WTC11 (cell line): ENCODE measurements at regions not wholly inside any gene's neighbourhood (a gene's known extent, or its start where the extent isn't known, plus 50 kb on each side); places are given as distances from the start of the nearest gene placed in this dataset.

ENCODE experiments used
- ATAC-seq: fragments of 200-7000 bp; cut with Tn5 transposase; 2 replicates; pipeline ENCODE4 v1.10.0; 2021; ENCODE audit warnings: mild to moderate bottlenecking, moderate library complexity
- CTCF ChIA-PET: fragments of 300-600 bp; sonication (Branson Sonifier 250); formaldehyde crosslinking; loops from one replicate; lab custom pipeline; 2021; ENCODE audit warnings: antibody characterized with exemption; lab: Charles Lee
- POLR2A ChIA-PET: fragments of 350-600 bp; sonication (Branson Sonifier 250); formaldehyde crosslinking; loops from one replicate; lab custom pipeline; 2021; ENCODE audit warnings: antibody characterized with exemption; lab: Charles Lee
- DNase-seq: peaks from one replicate; pipeline ENCODE4 v3.0.0; 2021; ENCODE audit warnings: low spot score
- H3K27ac Mint-ChIP-seq: 2 replicates; pipeline ENCODE4 v1.8.0; 2021; ENCODE audit warnings: mixed read lengths
- H3K27me3 Mint-ChIP-seq: 2 replicates; pipeline ENCODE4 v1.8.0; 2021; ENCODE audit warnings: low read depth, mild to moderate bottlenecking, moderate library complexity, mixed read lengths
- H3K36me3 Mint-ChIP-seq: 2 replicates; pipeline ENCODE4 v1.8.0; 2021; ENCODE audit warnings: mixed read lengths
- H3K4me1 Mint-ChIP-seq: 2 replicates; pipeline ENCODE4 v1.8.0; 2022; ENCODE audit warnings: mixed read lengths
- H3K4me3 Mint-ChIP-seq: 2 replicates; pipeline ENCODE4 v1.8.0; 2021; ENCODE audit warnings: mild to moderate bottlenecking, moderate library complexity, mixed read lengths
- H3K9me3 Mint-ChIP-seq: 2 replicates; pipeline ENCODE4 v1.8.0; 2021; ENCODE audit warnings: mixed read lengths
- ATF3 ChIP-seq: sonication (generic); formaldehyde crosslinking; conservative IDR thresholded peaks from 2 replicates; pipeline ENCODE4 v1.8.1; 2022; ENCODE audit warnings: mild to moderate bottlenecking, missing genetic modification reagents
- E2F5 ChIP-seq: sonication (generic); formaldehyde crosslinking; IDR thresholded peaks from 2 replicates; pipeline ENCODE4 v1.8.1; 2022; ENCODE audit warnings: mild to moderate bottlenecking, moderate library complexity, missing genetic modification reagents
- EMX1 ChIP-seq: fragments of 250-450 bp; sonication (Bioruptor Pico); IDR thresholded peaks from 2 replicates; pipeline ENCODE4 v1.8.0; 2021; ENCODE audit warnings: mild to moderate bottlenecking
- ETV6 ChIP-seq: sonication (generic); formaldehyde crosslinking; IDR thresholded peaks from 2 replicates; pipeline ENCODE4 v1.8.1; 2022; ENCODE audit warnings: mild to moderate bottlenecking, missing genetic modification reagents
- FOXJ3 ChIP-seq: sonication (generic); formaldehyde crosslinking; IDR thresholded peaks from 2 replicates; pipeline ENCODE4 v1.9.0; 2021; ENCODE audit warnings: missing genetic modification reagents, mild to moderate bottlenecking, borderline replicate concordance
- IRF1 ChIP-seq: sonication (generic); formaldehyde crosslinking; IDR thresholded peaks from 2 replicates; pipeline ENCODE4 v1.8.0; 2023; ENCODE audit warnings: missing genetic modification reagents
- JAZF1 ChIP-seq: fragments of 250-450 bp; sonication (Bioruptor Pico); IDR thresholded peaks from 2 replicates; pipeline ENCODE4 v1.9.0; 2021; ENCODE audit warnings: moderate library complexity, mild to moderate bottlenecking, inconsistent platforms
- MYBL2 ChIP-seq: sonication (generic); formaldehyde crosslinking; IDR thresholded peaks from 2 replicates; pipeline ENCODE4 v1.8.1; 2023; ENCODE audit warnings: mild to moderate bottlenecking, moderate library complexity, missing genetic modification reagents
- SMAD3 ChIP-seq: sonication (generic); formaldehyde crosslinking; IDR thresholded peaks from 2 replicates; pipeline ENCODE4 v1.8.0; 2022; ENCODE audit warnings: missing genetic modification reagents, mild to moderate bottlenecking, borderline replicate concordance
- SOX15 ChIP-seq: fragments of 250-450 bp; sonication (Bioruptor Pico); IDR thresholded peaks from 2 replicates; pipeline ENCODE4 v1.9.0; 2021; ENCODE audit warnings: mild to moderate bottlenecking
- SP1 ChIP-seq: sonication (generic); formaldehyde crosslinking; conservative IDR thresholded peaks from 2 replicates; pipeline ENCODE4 v1.8.1; 2022; ENCODE audit warnings: missing genetic modification reagents
- ZNF281 ChIP-seq: sonication (generic); formaldehyde crosslinking; IDR thresholded peaks from 2 replicates; pipeline ENCODE4 v1.8.0; 2023; ENCODE audit warnings: mild to moderate bottlenecking, missing genetic modification reagents
- TF ChIP-seq, protein P1 (sequence below): fragments of 250-450 bp; sonication (Bioruptor Pico); IDR thresholded peaks from 2 replicates; pipeline ENCODE4 v1.8.0; 2021; ENCODE audit warnings: mild to moderate bottlenecking
- TF ChIP-seq, protein P2 (sequence below): fragments of 200-600 bp; IDR thresholded peaks from 2 replicates; pipeline ENCODE4 v1.8.0; 2022; ENCODE audit warnings: antibody characterized with exemption
- TF ChIP-seq, protein P3 (sequence below): fragments of 250-450 bp; sonication (Bioruptor Pico); IDR thresholded peaks from 2 replicates; pipeline ENCODE4 v1.9.0; 2021; ENCODE audit warnings: mild to moderate bottlenecking, borderline replicate concordance
- TF ChIP-seq, protein P4 (sequence below): sonication (generic); formaldehyde crosslinking; IDR thresholded peaks from 2 replicates; pipeline ENCODE4 v1.8.1; 2023; ENCODE audit warnings: mild to moderate bottlenecking, missing genetic modification reagents, moderate library complexity
- TF ChIP-seq, protein P5 (sequence below): fragments of 250-450 bp; sonication (Bioruptor Pico); IDR thresholded peaks from 2 replicates; pipeline ENCODE4 v1.9.0; 2021; ENCODE audit warnings: moderate library complexity, mild to moderate bottlenecking, inconsistent platforms, borderline replicate concordance

DNA sequence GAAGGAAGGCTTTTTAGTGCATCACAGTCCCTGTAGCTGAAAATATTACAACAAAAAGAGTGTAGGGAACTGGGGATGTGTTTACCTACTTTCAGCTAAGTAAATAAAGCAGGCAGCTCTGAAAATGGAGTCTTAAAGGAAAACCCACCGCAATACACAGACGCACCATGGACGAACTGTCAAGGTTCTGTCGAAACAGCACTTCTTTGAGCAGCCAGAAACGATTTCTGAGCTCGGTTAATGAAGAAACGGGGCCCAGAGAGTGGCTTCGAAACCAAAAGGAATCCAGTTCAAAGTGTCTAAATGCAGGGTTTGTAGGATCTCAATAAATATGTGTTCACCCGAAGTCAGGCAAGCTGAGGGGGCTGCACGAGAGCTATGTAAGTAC, 275.4 kb upstream of the NEBL start:
- Mint-ChIP-seq H3K27ac (no peak overlapping the region), H3K27me3 (peaks cover 49% of the 10 kb centered on the region), H3K4me1 (peaks cover 33% of the 10 kb centered on the region), H3K9me3 (no peaks in the 10 kb centered on the region), H3K4me3 (peak overlapping the region; percentile 92), H3K36me3 (no peaks in the 10 kb centered on the region)
- DNase-seq (no peak), ATAC-seq (no peak)
- POLR2A ChIA-PET = interaction anchor here (0.9 kb wide), 1 partner anchor 11 kb away, joined by 4 read pairs; no protein-coding TSS in a partner anchor
- TF ChIP-seq ZNF281 (CRISPR knock-in tag) = no peak
- no peak for TF ChIP-seq MYBL2 (CRISPR knock-in tag)
- TF ChIP-seq JAZF1 (CRISPR knock-in tag) = no peak
- TF ChIP-seq FOXJ3 (CRISPR knock-in tag) = no peak
- no peak for TF ChIP-seq ATF3
- TF ChIP-seq SOX15 (CRISPR knock-in tag) = no peak
- no peak for TF ChIP-seq ETV6 (CRISPR knock-in tag)
- TF ChIP-seq IRF1 (CRISPR knock-in tag) = no peak
- TF ChIP-seq, protein P1, sequence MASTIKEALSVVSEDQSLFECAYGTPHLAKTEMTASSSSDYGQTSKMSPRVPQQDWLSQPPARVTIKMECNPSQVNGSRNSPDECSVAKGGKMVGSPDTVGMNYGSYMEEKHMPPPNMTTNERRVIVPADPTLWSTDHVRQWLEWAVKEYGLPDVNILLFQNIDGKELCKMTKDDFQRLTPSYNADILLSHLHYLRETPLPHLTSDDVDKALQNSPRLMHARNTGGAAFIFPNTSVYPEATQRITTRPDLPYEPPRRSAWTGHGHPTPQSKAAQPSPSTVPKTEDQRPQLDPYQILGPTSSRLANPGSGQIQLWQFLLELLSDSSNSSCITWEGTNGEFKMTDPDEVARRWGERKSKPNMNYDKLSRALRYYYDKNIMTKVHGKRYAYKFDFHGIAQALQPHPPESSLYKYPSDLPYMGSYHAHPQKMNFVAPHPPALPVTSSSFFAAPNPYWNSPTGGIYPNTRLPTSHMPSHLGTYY (CRISPR knock-in tag) = no peak
- TF ChIP-seq, protein P2, sequence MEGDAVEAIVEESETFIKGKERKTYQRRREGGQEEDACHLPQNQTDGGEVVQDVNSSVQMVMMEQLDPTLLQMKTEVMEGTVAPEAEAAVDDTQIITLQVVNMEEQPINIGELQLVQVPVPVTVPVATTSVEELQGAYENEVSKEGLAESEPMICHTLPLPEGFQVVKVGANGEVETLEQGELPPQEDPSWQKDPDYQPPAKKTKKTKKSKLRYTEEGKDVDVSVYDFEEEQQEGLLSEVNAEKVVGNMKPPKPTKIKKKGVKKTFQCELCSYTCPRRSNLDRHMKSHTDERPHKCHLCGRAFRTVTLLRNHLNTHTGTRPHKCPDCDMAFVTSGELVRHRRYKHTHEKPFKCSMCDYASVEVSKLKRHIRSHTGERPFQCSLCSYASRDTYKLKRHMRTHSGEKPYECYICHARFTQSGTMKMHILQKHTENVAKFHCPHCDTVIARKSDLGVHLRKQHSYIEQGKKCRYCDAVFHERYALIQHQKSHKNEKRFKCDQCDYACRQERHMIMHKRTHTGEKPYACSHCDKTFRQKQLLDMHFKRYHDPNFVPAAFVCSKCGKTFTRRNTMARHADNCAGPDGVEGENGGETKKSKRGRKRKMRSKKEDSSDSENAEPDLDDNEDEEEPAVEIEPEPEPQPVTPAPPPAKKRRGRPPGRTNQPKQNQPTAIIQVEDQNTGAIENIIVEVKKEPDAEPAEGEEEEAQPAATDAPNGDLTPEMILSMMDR = no peak
- TF ChIP-seq, protein P3, sequence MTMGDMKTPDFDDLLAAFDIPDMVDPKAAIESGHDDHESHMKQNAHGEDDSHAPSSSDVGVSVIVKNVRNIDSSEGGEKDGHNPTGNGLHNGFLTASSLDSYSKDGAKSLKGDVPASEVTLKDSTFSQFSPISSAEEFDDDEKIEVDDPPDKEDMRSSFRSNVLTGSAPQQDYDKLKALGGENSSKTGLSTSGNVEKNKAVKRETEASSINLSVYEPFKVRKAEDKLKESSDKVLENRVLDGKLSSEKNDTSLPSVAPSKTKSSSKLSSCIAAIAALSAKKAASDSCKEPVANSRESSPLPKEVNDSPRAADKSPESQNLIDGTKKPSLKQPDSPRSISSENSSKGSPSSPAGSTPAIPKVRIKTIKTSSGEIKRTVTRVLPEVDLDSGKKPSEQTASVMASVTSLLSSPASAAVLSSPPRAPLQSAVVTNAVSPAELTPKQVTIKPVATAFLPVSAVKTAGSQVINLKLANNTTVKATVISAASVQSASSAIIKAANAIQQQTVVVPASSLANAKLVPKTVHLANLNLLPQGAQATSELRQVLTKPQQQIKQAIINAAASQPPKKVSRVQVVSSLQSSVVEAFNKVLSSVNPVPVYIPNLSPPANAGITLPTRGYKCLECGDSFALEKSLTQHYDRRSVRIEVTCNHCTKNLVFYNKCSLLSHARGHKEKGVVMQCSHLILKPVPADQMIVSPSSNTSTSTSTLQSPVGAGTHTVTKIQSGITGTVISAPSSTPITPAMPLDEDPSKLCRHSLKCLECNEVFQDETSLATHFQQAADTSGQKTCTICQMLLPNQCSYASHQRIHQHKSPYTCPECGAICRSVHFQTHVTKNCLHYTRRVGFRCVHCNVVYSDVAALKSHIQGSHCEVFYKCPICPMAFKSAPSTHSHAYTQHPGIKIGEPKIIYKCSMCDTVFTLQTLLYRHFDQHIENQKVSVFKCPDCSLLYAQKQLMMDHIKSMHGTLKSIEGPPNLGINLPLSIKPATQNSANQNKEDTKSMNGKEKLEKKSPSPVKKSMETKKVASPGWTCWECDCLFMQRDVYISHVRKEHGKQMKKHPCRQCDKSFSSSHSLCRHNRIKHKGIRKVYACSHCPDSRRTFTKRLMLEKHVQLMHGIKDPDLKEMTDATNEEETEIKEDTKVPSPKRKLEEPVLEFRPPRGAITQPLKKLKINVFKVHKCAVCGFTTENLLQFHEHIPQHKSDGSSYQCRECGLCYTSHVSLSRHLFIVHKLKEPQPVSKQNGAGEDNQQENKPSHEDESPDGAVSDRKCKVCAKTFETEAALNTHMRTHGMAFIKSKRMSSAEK (CRISPR knock-in tag) = no peak
- CTCF ChIA-PET = interaction anchor here (0.5 to 1.7 kb wide), 10 partner anchors 9 to 699 kb away, joined by 3 to 5 read pairs (median 4); no protein-coding TSS in a partner anchor

DNA sequence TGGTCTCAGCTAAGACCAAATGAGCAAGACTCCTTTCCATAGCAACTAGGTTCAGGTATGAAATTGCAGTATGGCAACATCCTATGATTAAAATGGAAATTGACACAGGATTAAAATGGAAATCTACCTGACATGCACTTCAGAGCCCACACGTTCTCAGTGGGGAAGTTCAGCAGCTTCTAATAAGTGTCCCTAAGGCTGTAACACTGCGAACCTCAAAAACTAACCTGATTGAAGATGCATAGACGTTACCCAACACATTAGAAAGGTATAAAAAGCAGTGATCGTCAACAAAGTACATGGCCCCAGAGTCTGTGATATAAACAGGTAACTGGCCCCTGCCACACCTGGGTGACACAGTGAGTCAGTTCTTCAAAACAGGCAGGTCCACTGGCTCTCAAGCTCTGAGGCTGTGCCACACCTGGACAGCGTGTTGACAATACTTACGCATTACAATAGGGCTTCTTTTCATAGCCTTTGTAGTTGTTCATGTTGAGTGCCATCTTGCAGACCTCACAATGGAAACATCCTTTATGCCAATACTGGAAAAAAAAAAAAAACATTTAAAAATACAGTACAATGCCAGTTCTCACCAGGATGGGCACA, 274.9 kb upstream of the NEBL start:
- POLR2A ChIA-PET = interaction anchor here (0.9 kb wide), 1 partner anchor 10 kb away, joined by 4 read pairs; no protein-coding TSS in a partner anchor
- no peaks in the 10 kb centered on the region for H3K9me3 Mint-ChIP-seq
- DNase-seq (no peak), ATAC-seq (no peak)
- H3K27me3 Mint-ChIP-seq = peaks cover 48% of the 10 kb centered on the region
- H3K27ac Mint-ChIP-seq = no peak overlapping the region
- CTCF ChIA-PET = interaction anchor here (0.6 to 1.7 kb wide), 11 partner anchors 9 to 560 kb away, joined by 3 to 5 read pairs (median 4); no protein-coding TSS in a partner anchor
- H3K4me3 Mint-ChIP-seq = peak overlapping the region; percentile 92
- peaks cover 36% of the 10 kb centered on the region for H3K4me1 Mint-ChIP-seq
- no peaks in the 10 kb centered on the region for H3K36me3 Mint-ChIP-seq
- TF ChIP-seq, protein P2 = no peak
- TF ChIP-seq SMAD3 (CRISPR knock-in tag) = no peak
- TF ChIP-seq, protein P4, sequence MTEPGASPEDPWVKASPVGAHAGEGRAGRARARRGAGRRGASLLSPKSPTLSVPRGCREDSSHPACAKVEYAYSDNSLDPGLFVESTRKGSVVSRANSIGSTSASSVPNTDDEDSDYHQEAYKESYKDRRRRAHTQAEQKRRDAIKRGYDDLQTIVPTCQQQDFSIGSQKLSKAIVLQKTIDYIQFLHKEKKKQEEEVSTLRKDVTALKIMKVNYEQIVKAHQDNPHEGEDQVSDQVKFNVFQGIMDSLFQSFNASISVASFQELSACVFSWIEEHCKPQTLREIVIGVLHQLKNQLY (CRISPR knock-in tag) = no peak
- TF ChIP-seq, protein P5, sequence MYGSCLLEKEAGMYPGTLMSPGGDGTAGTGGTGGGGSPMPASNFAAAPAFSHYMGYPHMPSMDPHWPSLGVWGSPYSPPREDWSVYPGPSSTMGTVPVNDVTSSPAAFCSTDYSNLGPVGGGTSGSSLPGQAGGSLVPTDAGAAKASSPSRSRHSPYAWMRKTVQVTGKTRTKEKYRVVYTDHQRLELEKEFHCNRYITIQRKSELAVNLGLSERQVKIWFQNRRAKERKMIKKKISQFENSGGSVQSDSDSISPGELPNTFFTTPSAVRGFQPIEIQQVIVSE (CRISPR knock-in tag) = no peak
- no peak for TF ChIP-seq SP1 (CRISPR knock-in tag)
- TF ChIP-seq EMX1 (CRISPR knock-in tag) = no peak
- no peak for TF ChIP-seq E2F5 (CRISPR knock-in tag)
